Stomach (tissue), 8 donors: ENCODE measurements at regions not wholly inside any gene's neighbourhood (a gene's known extent, or its start where the extent isn't known, plus 50 kb on each side); places are given as distances from the start of the nearest gene placed in this dataset.

ENCODE experiments used
- DNase-seq, 2 donors: peaks; one replicate each; pipeline versions ENCODE4 v3.0.0 to v3.0.0-alpha.2; 2013 to 2019
- H3K27ac ChIP-seq, 5 donors: fragments of 200-600 bp in 4 of 5; sonication (generic) in 4 of 5; one replicate each; pipeline ENCODE4 v1.5.1; 2013 to 2019; ENCODE audit warnings: mild to moderate bottlenecking in 1 of 5, moderate library complexity in 1 of 5
- H3K27me3 ChIP-seq, 3 donors: fragments of 200-600 bp; sonication (generic); one replicate each; pipeline ENCODE4 v1.5.1; 2017 to 2019; ENCODE audit warnings: mixed run types in 1 of 3
- H3K36me3 ChIP-seq, 4 donors: fragments of 200-600 bp; sonication (generic); 1 replicate in 3 of 4; 2 replicates in 1 of 4; pipeline ENCODE4 v1.5.1; 2016 to 2019
- H3K4me1 ChIP-seq, 4 donors: fragments of 200-600 bp; sonication (generic); one replicate each; pipeline ENCODE4 v1.5.1; 2016 to 2019
- H3K4me3 ChIP-seq, 4 donors: fragments of 200-600 bp; sonication (generic) in 3 of 4; one replicate each; pipeline ENCODE4 v1.5.1; 2016 to 2019; ENCODE audit warnings: mild to moderate bottlenecking in 1 of 4
- H3K9me3 ChIP-seq, 4 donors: fragments of 200-600 bp; sonication (generic); one replicate each; pipeline ENCODE4 v1.5.1; 2016 to 2019
- EP300 ChIP-seq: sonication (generic); formaldehyde crosslinking; IDR thresholded peaks from one replicate; pipeline ENCODE4 v1.6.1; 2017; ENCODE audit warnings: antibody characterized with exemption
- POLR2A ChIP-seq, 4 donors: fragments of 450-650 bp; IDR thresholded peaks; one replicate each; pipeline ENCODE4 v1.6.1; 2016; ENCODE audit warnings: antibody characterized with exemption in 4 of 4, control low read depth in 2 of 4, mild to moderate bottlenecking in 1 of 4, moderate library complexity in 1 of 4
- POLR2AphosphoS5 ChIP-seq, 3 donors: sonication (generic); formaldehyde crosslinking; IDR thresholded peaks; one replicate each; pipeline ENCODE4 v1.6.1; 2016; ENCODE audit warnings: antibody characterized with exemption in 3 of 3
- WGBS, 5 donors: extraction: QIAGEN DNeasy Blood & Tissue Kit in 3 of 5; methylation state at CpG; one replicate each; pipeline versions ENCODE4 v1.1.5 to v1.1.7; 2013 to 2018; 5-methylcytosine and 5-hydroxymethylcytosine counted together
- intact Hi-C: fragments of 100-400 bp; cut with DNase I; formaldehyde crosslinking; loops from one replicate; pipeline ENCODE4 v1.15.1; 2023; ENCODE audit warnings: low total_unique reads
- TF ChIP-seq, protein P1 (sequence below), 7 experiments: fragments of 450-650 bp in 4 of 7; fragments of 200-600 bp in 3 of 7; sonication (generic) in 3 of 7; IDR thresholded peaks; one replicate each; pipeline ENCODE4 v1.5.1; 2016 to 2019; ENCODE audit warnings: antibody characterized with exemption in 7 of 7, control low read depth in 2 of 7, mild to moderate bottlenecking in 1 of 7
- donor health status: healthy with polysubstance abuse.
- donor health status: Bipolar disorder and iron deficiency.
- donor health status: healthy.

GRCh38 chr10:61845950-61846268 lies 55.6 kb upstream of the ARID5B start:
- intact Hi-C loops, result no loop called here
- Histone ChIP-seq H3K27ac (no peak overlapping the region), H3K36me3 (no peaks in the 10 kb centered on the region), H3K4me3 (no peak overlapping the region), H3K9me3 (no peaks in the 10 kb centered on the region), H3K4me1 (peaks cover 5 to 25% (median 16%) of the 10 kb centered on the region in 4 donors), H3K27me3 (no peaks in the 10 kb centered on the region)
- TF ChIP-seq EP300 (no peak), POLR2AphosphoS5 (IDR thresholded peaks at IDR 0.05) (no peak), POLR2A (IDR thresholded peaks at IDR 0.05) (no peak)
- TF ChIP-seq, protein P1, sequence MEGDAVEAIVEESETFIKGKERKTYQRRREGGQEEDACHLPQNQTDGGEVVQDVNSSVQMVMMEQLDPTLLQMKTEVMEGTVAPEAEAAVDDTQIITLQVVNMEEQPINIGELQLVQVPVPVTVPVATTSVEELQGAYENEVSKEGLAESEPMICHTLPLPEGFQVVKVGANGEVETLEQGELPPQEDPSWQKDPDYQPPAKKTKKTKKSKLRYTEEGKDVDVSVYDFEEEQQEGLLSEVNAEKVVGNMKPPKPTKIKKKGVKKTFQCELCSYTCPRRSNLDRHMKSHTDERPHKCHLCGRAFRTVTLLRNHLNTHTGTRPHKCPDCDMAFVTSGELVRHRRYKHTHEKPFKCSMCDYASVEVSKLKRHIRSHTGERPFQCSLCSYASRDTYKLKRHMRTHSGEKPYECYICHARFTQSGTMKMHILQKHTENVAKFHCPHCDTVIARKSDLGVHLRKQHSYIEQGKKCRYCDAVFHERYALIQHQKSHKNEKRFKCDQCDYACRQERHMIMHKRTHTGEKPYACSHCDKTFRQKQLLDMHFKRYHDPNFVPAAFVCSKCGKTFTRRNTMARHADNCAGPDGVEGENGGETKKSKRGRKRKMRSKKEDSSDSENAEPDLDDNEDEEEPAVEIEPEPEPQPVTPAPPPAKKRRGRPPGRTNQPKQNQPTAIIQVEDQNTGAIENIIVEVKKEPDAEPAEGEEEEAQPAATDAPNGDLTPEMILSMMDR (IDR thresholded peaks at IDR 0.05), result no peak
- WGBS, 5 donors, result 87 to 97% (median 93%) methylated on average over 4 of the region's 4 CpGs
- no peak for DNase-seq

DNA sequence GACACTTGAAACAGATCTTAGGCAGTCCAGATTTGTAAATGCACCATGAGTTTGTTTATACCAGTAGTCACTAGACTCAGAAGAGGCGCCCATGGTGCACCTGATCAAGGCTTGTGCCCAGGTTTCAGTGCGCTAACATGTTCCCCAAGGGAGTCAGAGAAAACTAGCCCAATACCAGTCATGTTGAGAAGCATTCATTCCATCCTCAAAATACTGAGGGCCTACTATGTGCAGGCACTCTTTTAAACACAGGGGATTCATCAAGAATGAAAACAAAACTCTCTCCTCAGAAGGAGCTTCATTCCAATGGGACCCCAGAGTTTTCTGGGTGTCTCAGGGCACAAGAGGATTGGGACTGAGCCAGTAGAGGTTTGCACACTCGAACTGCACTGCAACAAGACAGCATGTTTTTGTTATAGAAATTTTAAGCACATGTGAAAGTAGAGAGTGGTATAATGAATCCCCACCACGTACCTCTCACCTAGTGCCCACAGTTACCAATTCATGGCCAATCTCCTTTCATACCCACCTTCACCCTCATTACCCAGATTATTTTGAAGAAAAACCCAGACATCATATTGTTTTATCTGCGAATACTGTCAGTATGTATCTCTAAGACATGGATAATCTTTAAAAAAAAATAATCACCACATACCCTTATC lies 55.0 kb upstream of the ARID5B start:
- H3K27me3 ChIP-seq, result no peaks in the 10 kb centered on the region
- H3K36me3 ChIP-seq, result no peaks in the 10 kb centered on the region
- H3K27ac ChIP-seq, result no peak overlapping the region
- H3K4me3 ChIP-seq, result no peak overlapping the region
- TF ChIP-seq EP300 (no peak), POLR2AphosphoS5 (IDR thresholded peaks at IDR 0.05) (no peak), POLR2A (IDR thresholded peaks at IDR 0.05) (no peak)
- TF ChIP-seq, protein P1 (IDR thresholded peaks at IDR 0.05), result no peak
- intact Hi-C loops, result no loop called here
- WGBS, 5 donors, result 82 to 95% (median 94%) methylated on average over 5 of the region's 5 CpGs
- H3K4me1 ChIP-seq, result peaks cover 5 to 19% (median 13%) of the 10 kb centered on the region in 4 donors
- no peak for DNase-seq
- H3K9me3 ChIP-seq, result no peaks in the 10 kb centered on the region

DNA sequence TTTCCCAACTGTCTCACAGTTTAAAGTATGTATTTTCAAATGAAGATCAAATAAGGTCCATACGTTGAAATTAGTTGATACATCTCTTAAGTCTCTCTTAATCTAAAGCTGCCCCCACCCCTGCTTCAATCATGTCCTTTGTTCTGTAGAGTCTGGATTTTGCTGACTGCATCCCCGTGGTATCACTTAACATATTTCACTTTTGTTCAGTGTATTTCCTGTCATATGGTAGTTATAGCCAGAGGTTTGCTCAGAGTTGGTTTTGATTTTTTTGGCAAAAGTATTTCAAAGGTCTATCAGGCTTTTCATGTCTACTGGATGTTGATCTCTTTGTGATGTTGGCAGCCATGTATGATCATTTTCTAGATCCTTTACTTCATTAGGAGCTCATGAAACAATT lies 54.4 kb upstream of the ARID5B start:
- no peaks in the 10 kb centered on the region for H3K9me3 ChIP-seq
- H3K27me3 ChIP-seq, result no peaks in the 10 kb centered on the region
- intact Hi-C loops, result no loop called here
- no peak overlapping the region for H3K27ac ChIP-seq
- no peaks in the 10 kb centered on the region for H3K36me3 ChIP-seq
- H3K4me3 ChIP-seq, result no peak overlapping the region
- 66 to 76% (median 72%) methylated on average over 2 of the region's 2 CpGs for WGBS, 5 donors
- no peak for TF ChIP-seq EP300
- no peak for DNase-seq
- peaks cover 5 to 18% (median 10%) of the 10 kb centered on the region in 4 donors for H3K4me1 ChIP-seq

DNA sequence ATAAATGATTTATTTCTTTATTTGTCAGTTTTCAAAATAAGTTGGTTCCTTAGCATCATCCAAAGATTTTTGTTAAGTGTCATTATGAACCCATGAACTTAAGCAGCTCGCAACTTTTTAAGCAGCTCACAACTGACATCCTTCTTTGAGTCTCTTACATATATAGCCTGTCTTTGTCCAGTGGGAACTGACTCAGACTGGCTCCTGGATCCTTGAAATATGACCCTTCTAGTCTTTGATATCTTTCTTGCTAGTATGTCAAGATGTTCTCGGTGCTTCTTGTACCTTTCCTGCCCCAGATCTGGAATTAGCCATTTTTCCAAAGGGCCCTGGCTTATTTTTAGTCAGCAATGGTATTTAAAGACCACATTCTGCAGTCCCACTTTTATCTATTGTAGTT lies 53.9 kb upstream of the ARID5B start:
- Histone ChIP-seq H3K4me3 (no peak overlapping the region), H3K27ac (no peak overlapping the region), H3K36me3 (no peaks in the 10 kb centered on the region), H3K4me1 (peaks cover 5 to 15% (median 7%) of the 10 kb centered on the region in 4 donors), H3K9me3 (no peaks in the 10 kb centered on the region), H3K27me3 (no peaks in the 10 kb centered on the region)
- DNase-seq, result no peak
- WGBS, 5 donors, result 89 to 98% (median 97%) methylated on average over 2 of the region's 2 CpGs
- intact Hi-C loops, result no loop called here
- TF ChIP-seq POLR2A (IDR thresholded peaks at IDR 0.05), result no peak
- TF ChIP-seq, protein P1 (IDR thresholded peaks at IDR 0.05), result no peak

DNA sequence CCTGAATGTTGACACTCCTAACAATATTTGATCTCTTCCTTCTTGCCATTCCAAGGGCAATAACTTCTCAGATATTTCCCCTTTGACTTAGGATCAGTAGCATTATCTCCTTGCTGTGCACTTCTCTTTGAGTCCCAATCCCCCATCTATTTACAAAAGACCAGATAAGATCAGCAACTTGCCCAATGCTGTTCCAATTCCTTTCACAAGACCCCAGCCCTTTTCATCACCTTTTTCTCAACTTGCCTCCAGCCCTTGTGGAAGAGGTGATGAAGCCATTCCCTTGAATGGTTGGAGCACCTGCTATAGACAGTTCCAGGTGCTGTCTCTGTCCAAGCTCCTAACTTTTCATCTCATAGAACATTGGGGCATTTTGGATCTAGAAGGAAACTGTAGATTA lies 51.1 kb upstream of the ARID5B start:
- no peak for DNase-seq
- Histone ChIP-seq H3K9me3 (no peaks in the 10 kb centered on the region), H3K36me3 (no peaks in the 10 kb centered on the region), H3K4me3 (no peak overlapping the region), H3K4me1 (no peaks in the 10 kb centered on the region), H3K27me3 (no peaks in the 10 kb centered on the region), H3K27ac (no peak overlapping the region)
- TF ChIP-seq, protein P1 (IDR thresholded peaks at IDR 0.05), result no peak
- TF ChIP-seq POLR2A (IDR thresholded peaks at IDR 0.05) (no peak), EP300 (no peak), POLR2AphosphoS5 (IDR thresholded peaks at IDR 0.05) (no peak)
- intact Hi-C loops, result no loop called here
